ENCODE measurements at regions not wholly inside any gene's neighbourhood (a gene's known extent, or its start where the extent isn't known, plus 50 kb on each side); places are given as distances from the start of the nearest gene placed in this dataset.

DNA sequence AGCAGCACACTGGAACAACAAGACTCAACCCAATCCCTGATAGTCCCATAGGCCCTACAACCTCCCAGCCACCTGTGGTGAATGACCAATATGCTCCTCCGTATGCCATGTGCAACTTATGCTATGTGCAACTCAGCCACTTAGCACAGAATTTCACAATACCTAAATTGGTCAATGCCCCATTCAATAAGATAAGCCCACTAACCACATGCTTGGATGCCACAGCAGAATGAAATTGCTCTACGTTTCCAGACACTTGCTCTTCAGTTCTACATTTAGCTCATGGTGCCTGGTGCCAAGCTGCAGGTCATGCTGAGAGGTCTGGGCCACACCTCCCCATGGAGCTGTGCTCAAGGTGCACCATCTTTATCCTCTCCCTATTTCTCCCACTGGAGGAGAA, 159.8 kb downstream of the EN1 start:
- peak; percentile 41 for DNase-seq (ENCODE audit: low read depth)
- TF ChIP-seq, protein P1, sequence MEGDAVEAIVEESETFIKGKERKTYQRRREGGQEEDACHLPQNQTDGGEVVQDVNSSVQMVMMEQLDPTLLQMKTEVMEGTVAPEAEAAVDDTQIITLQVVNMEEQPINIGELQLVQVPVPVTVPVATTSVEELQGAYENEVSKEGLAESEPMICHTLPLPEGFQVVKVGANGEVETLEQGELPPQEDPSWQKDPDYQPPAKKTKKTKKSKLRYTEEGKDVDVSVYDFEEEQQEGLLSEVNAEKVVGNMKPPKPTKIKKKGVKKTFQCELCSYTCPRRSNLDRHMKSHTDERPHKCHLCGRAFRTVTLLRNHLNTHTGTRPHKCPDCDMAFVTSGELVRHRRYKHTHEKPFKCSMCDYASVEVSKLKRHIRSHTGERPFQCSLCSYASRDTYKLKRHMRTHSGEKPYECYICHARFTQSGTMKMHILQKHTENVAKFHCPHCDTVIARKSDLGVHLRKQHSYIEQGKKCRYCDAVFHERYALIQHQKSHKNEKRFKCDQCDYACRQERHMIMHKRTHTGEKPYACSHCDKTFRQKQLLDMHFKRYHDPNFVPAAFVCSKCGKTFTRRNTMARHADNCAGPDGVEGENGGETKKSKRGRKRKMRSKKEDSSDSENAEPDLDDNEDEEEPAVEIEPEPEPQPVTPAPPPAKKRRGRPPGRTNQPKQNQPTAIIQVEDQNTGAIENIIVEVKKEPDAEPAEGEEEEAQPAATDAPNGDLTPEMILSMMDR (conservative IDR thresholded peaks at IDR 0.05; ENCODE audit: control insufficient read depth, insufficient read depth, low read depth, low read length), result no peak
- no peak overlapping the region for H3K4me3 ChIP-seq (ENCODE audit: control insufficient read depth, low read depth, low read length)

GRCh38 chr2:118687192-118687591, 160.3 kb downstream of the EN1 start:
- no peak overlapping the region for H3K4me3 ChIP-seq (ENCODE audit: control insufficient read depth, low read depth, low read length)
- DNase-seq (ENCODE audit: low read depth), result no peak
- TF ChIP-seq, protein P1 (conservative IDR thresholded peaks at IDR 0.05; ENCODE audit: control insufficient read depth, insufficient read depth, low read depth, low read length), result no peak

- peak; percentile 92 for DNase-seq (ENCODE audit: low read depth)
- TF ChIP-seq, protein P1 (conservative IDR thresholded peaks at IDR 0.05; ENCODE audit: control insufficient read depth, insufficient read depth, low read depth, low read length), result no peak
- no peak overlapping the region for H3K4me3 ChIP-seq (ENCODE audit: control insufficient read depth, low read depth, low read length)
Measured at GRCh38 chr2:118686346-118686745, 161.1 kb downstream of the EN1 start.

DNA sequence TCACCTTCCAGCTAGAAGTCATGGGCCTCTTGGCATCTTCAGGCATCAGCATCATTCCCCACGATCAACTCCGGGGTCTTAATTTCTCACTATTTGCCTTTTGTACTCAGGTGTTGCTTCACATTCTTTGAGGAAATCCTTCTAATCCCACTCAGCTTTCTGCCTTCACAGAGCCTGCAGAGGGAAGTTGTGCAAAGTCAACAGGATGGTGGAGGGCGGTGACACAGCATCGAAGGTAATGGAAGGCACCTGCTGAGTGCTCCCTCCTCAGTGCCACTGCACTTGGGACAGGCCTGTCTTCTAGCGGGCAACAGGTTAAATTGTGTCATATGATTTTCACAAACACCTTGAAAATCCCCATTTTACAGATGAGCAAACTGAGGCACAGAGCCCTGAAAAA, 164.0 kb downstream of the EN1 start:
- TF ChIP-seq, protein P1 (conservative IDR thresholded peaks at IDR 0.05; ENCODE audit: control insufficient read depth, insufficient read depth, low read depth, low read length), result no peak
- no peak overlapping the region for H3K4me3 ChIP-seq (ENCODE audit: control insufficient read depth, low read depth, low read length)
- no peak for DNase-seq (ENCODE audit: low read depth)

DNA sequence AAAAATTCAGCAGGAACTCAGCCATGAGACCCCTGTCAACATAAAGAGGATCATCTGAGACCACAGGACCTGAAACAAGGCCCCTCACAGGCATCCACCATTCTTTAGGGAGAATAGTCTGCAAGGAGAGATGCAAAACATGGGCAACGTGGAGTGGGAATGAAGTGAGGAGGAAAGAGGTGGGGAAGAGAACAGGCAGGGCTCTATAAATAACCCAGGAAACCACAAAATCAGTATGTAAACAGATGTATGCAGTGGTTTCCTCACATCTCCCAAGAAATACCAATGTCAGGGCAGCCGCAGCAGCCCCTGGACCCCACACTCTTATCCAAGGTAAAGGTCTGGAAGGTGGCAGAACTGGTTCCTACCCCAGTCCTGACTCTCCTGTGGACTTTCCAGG, 168.5 kb downstream of the EN1 start:
- no peak overlapping the region for H3K4me3 ChIP-seq (ENCODE audit: control insufficient read depth, low read depth, low read length)
- TF ChIP-seq, protein P1 (conservative IDR thresholded peaks at IDR 0.05; ENCODE audit: control insufficient read depth, insufficient read depth, low read depth, low read length), result no peak
- no peak for DNase-seq (ENCODE audit: low read depth)

DNA sequence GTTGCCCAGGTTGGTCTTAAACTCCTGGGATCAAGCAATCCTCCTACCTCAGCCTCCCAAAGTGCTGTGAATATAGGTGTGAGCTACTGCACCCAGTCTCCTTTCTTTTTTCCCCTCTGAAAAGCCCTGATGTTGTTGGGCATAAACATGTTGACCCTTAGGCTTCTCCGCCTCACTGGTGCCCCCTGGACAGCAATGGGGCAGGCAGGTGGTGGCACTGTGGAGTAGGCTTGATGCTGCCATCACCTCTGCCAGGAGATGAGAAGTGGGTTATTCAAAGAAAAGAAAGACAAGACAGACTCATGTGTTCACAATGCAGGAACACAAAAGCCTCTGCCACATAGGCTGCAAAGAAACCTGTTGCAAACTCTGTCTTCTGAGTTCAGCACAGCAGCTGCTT, 169.9 kb downstream of the EN1 start:
- no peak overlapping the region for H3K4me3 ChIP-seq (ENCODE audit: control insufficient read depth, low read depth, low read length)
- DNase-seq (ENCODE audit: low read depth), result no peak
- TF ChIP-seq, protein P1 (conservative IDR thresholded peaks at IDR 0.05; ENCODE audit: control insufficient read depth, insufficient read depth, low read depth, low read length), result no peak

DNA sequence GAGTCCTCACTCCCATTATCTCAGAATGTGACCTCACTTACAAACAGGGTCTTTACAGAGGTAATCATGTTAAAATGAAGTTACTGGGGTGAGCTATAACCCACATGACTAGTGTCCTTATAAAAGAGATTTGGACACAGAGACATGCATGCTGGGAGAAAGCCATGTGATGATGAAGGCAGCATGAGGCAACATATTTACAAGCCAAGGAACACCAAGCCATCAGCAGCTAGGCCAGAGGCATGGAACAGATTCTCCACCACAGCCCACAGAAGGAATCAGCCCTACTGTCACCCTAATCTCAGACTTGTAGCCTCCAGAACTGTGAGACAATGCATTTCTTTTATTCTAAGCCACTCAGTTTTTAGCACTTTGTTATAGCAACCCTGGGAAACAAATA, 171.9 kb downstream of the EN1 start:
- TF ChIP-seq, protein P1 (conservative IDR thresholded peaks at IDR 0.05; ENCODE audit: control insufficient read depth, insufficient read depth, low read depth, low read length), result no peak
- no peak overlapping the region for H3K4me3 ChIP-seq (ENCODE audit: control insufficient read depth, low read depth, low read length)
- DNase-seq (ENCODE audit: low read depth), result no peak

Measured in fibroblast of mammary gland (primary cell).